ENCODE measurements at regions not wholly inside any gene's neighbourhood (a gene's known extent, or its start where the extent isn't known, plus 50 kb on each side); places are given as distances from the start of the nearest gene placed in this dataset.

- H3K36me3 Mint-ChIP-seq (ENCODE audit: insufficient read depth, unreplicated experiment): no peaks in the 10 kb centered on the region
- H3K4me1 Mint-ChIP-seq (ENCODE audit: insufficient read depth, unreplicated experiment): no peaks in the 10 kb centered on the region
- ChIA-PET CTCF (no interaction called here), POLR2A (no interaction called here)
- H3K9me3 Mint-ChIP-seq (ENCODE audit: unreplicated experiment): no peaks in the 10 kb centered on the region
- intact Hi-C loops (cut with micrococcal nuclease): no loop called here
- no peak overlapping the region for H3K27ac Mint-ChIP-seq (ENCODE audit: low read depth, unreplicated experiment)
- no peak overlapping the region for H3K4me3 Mint-ChIP-seq (ENCODE audit: unreplicated experiment)
- no peak for TF ChIP-seq CTCF (IDR thresholded peaks at IDR 0.05; ENCODE audit: unreplicated experiment)
- peaks cover 87% of the 10 kb centered on the region for H3K27me3 Mint-ChIP-seq (ENCODE audit: insufficient read depth, unreplicated experiment)
- DNase-seq (ENCODE audit: unreplicated experiment): no peak
- BruUV-seq (replicated peaks): no TSS peak
Measured at GRCh38 chr13:70324519-70324918, 216.3 kb upstream of the KLHL1 start.

GRCh38 chr13:70311191-70311590 is 202.9 kb upstream of the KLHL1 start:
- no TSS peak for BruUV-seq (replicated peaks)
- POLR2A ChIA-PET: no interaction called here
- no peak for DNase-seq (ENCODE audit: unreplicated experiment)
- Mint-ChIP-seq H3K27ac (ENCODE audit: low read depth, unreplicated experiment) (no peak overlapping the region), H3K9me3 (ENCODE audit: unreplicated experiment) (no peaks in the 10 kb centered on the region), H3K27me3 (ENCODE audit: insufficient read depth, unreplicated experiment) (peaks cover 45% of the 10 kb centered on the region), H3K4me1 (ENCODE audit: insufficient read depth, unreplicated experiment) (no peaks in the 10 kb centered on the region), H3K36me3 (ENCODE audit: insufficient read depth, unreplicated experiment) (no peaks in the 10 kb centered on the region), H3K4me3 (ENCODE audit: unreplicated experiment) (no peak overlapping the region)
- no peak for TF ChIP-seq CTCF (IDR thresholded peaks at IDR 0.05; ENCODE audit: unreplicated experiment)
- CTCF ChIA-PET: interaction anchor here (0.7 to 1.4 kb wide), 2 partner anchors 29 to 213 kb away, joined by 3 to 4 read pairs; no protein-coding TSS in a partner anchor
- intact Hi-C loops (cut with micrococcal nuclease): loop anchor here (2.0 kb wide), 1 partner anchor 774 kb away; no protein-coding TSS in a partner anchor

- no peak overlapping the region for H3K4me3 Mint-ChIP-seq (ENCODE audit: unreplicated experiment)
- ChIA-PET POLR2A (no interaction called here), CTCF (interaction anchor here (0.7 to 1.4 kb wide), 2 partner anchors 30 to 212 kb away, joined by 3 to 4 read pairs; no protein-coding TSS in a partner anchor)
- no peaks in the 10 kb centered on the region for H3K9me3 Mint-ChIP-seq (ENCODE audit: unreplicated experiment)
- peak; percentile 62 for DNase-seq (ENCODE audit: unreplicated experiment)
- intact Hi-C loops (cut with micrococcal nuclease): loop anchor here (1.0 to 2.0 kb wide), 2 partner anchors 212 to 774 kb away; no protein-coding TSS in a partner anchor
- BruUV-seq (replicated peaks): no TSS peak
- H3K27ac Mint-ChIP-seq (ENCODE audit: low read depth, unreplicated experiment): no peak overlapping the region
- peaks cover 43% of the 10 kb centered on the region for H3K27me3 Mint-ChIP-seq (ENCODE audit: insufficient read depth, unreplicated experiment)
- peak; percentile 41 for TF ChIP-seq CTCF (IDR thresholded peaks at IDR 0.05; ENCODE audit: unreplicated experiment)
- H3K4me1 Mint-ChIP-seq (ENCODE audit: insufficient read depth, unreplicated experiment): no peaks in the 10 kb centered on the region
- H3K36me3 Mint-ChIP-seq (ENCODE audit: insufficient read depth, unreplicated experiment): no peaks in the 10 kb centered on the region
Measured at GRCh38 chr13:70310396-70311119, 202.3 kb upstream of the KLHL1 start.

GRCh38 chr13:70297189-70297616 is 189.0 kb upstream of the KLHL1 start:
- no peaks in the 10 kb centered on the region for H3K9me3 Mint-ChIP-seq (ENCODE audit: unreplicated experiment)
- intact Hi-C loops (cut with micrococcal nuclease): no loop called here
- H3K36me3 Mint-ChIP-seq (ENCODE audit: insufficient read depth, unreplicated experiment): no peaks in the 10 kb centered on the region
- peaks cover 7% of the 10 kb centered on the region for H3K27me3 Mint-ChIP-seq (ENCODE audit: insufficient read depth, unreplicated experiment)
- TF ChIP-seq CTCF (IDR thresholded peaks at IDR 0.05; ENCODE audit: unreplicated experiment): no peak
- H3K4me1 Mint-ChIP-seq (ENCODE audit: insufficient read depth, unreplicated experiment): no peaks in the 10 kb centered on the region
- no peak overlapping the region for H3K4me3 Mint-ChIP-seq (ENCODE audit: unreplicated experiment)
- no TSS peak for BruUV-seq (replicated peaks)
- DNase-seq (ENCODE audit: unreplicated experiment): no peak
- ChIA-PET CTCF (no interaction called here), POLR2A (no interaction called here)
- H3K27ac Mint-ChIP-seq (ENCODE audit: low read depth, unreplicated experiment): no peak overlapping the region

All from MCF 10A (cell line).